MCF 10A (cell line): ENCODE measurements at regions not wholly inside any gene's neighbourhood (a gene's known extent, or its start where the extent isn't known, plus 50 kb on each side); places are given as distances from the start of the nearest gene placed in this dataset.

ENCODE experiments used
- BruUV-seq: library from RNA; stranded (reverse); fragments of 400-500 nt; replicated peaks from 2 replicates; lab custom pipeline; 2021; lab: Mats Ljungman, UMichigan
- CTCF ChIA-PET: fragments of 300-600 bp; sonication (Branson Sonifier 250); formaldehyde crosslinking; extraction: SDS; loops from one replicate; lab custom pipeline; 2021; ENCODE audit warnings: antibody characterized with exemption, inconsistent platforms; lab: Yijun Ruan, JAX
- POLR2A ChIA-PET: fragments of 300-600, 350-650 bp; sonication (Branson Sonifier 250); formaldehyde crosslinking; extraction: SDS; loops from one replicate; lab custom pipeline; 2020; ENCODE audit warnings: antibody characterized with exemption, inconsistent platforms; lab: Yijun Ruan, JAX
- DNase-seq: peaks from one replicate; pipeline ENCODE4 v3.0.0-alpha.2; 2018; ENCODE audit not compliant: unreplicated experiment
- H3K27ac Mint-ChIP-seq: one replicate; pipeline ENCODE4 v1.8.0; 2022; ENCODE audit warnings: mild to moderate bottlenecking, low read depth, mixed read lengths; ENCODE audit not compliant: unreplicated experiment
- H3K27me3 Mint-ChIP-seq: one replicate; pipeline ENCODE4 v1.8.0; 2022; ENCODE audit warnings: mixed read lengths; ENCODE audit not compliant: insufficient read depth, unreplicated experiment
- H3K36me3 Mint-ChIP-seq: one replicate; pipeline ENCODE4 v1.8.0; 2022; ENCODE audit warnings: mild to moderate bottlenecking, moderate library complexity, mixed read lengths; ENCODE audit not compliant: insufficient read depth, unreplicated experiment
- H3K4me1 Mint-ChIP-seq: one replicate; pipeline ENCODE4 v1.8.0; 2022; ENCODE audit warnings: mixed read lengths; ENCODE audit not compliant: insufficient read depth, unreplicated experiment
- H3K4me3 Mint-ChIP-seq: one replicate; pipeline ENCODE4 v1.8.0; 2022; ENCODE audit warnings: mild to moderate bottlenecking, moderate library complexity, mixed read lengths; ENCODE audit not compliant: unreplicated experiment
- H3K9me3 Mint-ChIP-seq: one replicate; pipeline ENCODE4 v1.8.0; 2022; ENCODE audit warnings: mixed read lengths; ENCODE audit not compliant: unreplicated experiment
- intact Hi-C: fragments of 100-400 bp; cut with micrococcal nuclease; formaldehyde crosslinking; loops from 2 replicates; pipeline ENCODE4 v1.14.1; 2022
- TF ChIP-seq, protein P1 (sequence below): fragments of 200-600 bp; IDR thresholded peaks from one replicate; pipeline ENCODE4 v1.8.0; 2022; ENCODE audit warnings: antibody characterized with exemption, mild to moderate bottlenecking; ENCODE audit not compliant: unreplicated experiment

DNA sequence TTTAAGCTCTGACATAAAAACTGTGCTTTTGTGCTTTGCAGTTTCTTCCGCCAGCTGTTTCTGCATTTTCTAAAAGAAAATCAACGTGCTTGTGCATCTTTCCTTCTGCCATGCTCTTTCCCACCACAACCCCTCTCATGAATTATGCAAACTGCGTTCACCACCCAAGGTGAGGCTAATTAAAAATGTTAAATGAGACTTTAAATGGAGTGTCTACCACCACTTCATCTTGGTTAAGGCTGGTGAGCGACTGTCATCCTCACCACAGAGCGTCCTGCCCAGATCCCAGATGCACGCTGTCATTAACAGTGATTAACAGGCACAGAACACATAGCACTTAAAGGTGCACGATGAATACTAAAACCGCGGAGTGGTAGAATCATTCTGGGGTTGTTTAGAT is 250.5 kb upstream of the RAB6C start:
- TF ChIP-seq, protein P1, sequence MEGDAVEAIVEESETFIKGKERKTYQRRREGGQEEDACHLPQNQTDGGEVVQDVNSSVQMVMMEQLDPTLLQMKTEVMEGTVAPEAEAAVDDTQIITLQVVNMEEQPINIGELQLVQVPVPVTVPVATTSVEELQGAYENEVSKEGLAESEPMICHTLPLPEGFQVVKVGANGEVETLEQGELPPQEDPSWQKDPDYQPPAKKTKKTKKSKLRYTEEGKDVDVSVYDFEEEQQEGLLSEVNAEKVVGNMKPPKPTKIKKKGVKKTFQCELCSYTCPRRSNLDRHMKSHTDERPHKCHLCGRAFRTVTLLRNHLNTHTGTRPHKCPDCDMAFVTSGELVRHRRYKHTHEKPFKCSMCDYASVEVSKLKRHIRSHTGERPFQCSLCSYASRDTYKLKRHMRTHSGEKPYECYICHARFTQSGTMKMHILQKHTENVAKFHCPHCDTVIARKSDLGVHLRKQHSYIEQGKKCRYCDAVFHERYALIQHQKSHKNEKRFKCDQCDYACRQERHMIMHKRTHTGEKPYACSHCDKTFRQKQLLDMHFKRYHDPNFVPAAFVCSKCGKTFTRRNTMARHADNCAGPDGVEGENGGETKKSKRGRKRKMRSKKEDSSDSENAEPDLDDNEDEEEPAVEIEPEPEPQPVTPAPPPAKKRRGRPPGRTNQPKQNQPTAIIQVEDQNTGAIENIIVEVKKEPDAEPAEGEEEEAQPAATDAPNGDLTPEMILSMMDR, result no peak
- Mint-ChIP-seq H3K4me3 (no peak overlapping the region), H3K4me1 (no peaks in the 10 kb centered on the region), H3K9me3 (peaks cover 17% of the 10 kb centered on the region), H3K36me3 (no peaks in the 10 kb centered on the region), H3K27me3 (no peaks in the 10 kb centered on the region), H3K27ac (no peak overlapping the region)
- ChIA-PET POLR2A (no interaction called here), CTCF (no interaction called here)
- intact Hi-C loops, result no loop called here
- no TSS peak for BruUV-seq
- DNase-seq, result no peak

GRCh38 chr2:129729646-129730045 is 249.8 kb upstream of the RAB6C start:
- no peaks in the 10 kb centered on the region for H3K4me1 Mint-ChIP-seq
- no peak overlapping the region for H3K4me3 Mint-ChIP-seq
- no peaks in the 10 kb centered on the region for H3K36me3 Mint-ChIP-seq

DNA sequence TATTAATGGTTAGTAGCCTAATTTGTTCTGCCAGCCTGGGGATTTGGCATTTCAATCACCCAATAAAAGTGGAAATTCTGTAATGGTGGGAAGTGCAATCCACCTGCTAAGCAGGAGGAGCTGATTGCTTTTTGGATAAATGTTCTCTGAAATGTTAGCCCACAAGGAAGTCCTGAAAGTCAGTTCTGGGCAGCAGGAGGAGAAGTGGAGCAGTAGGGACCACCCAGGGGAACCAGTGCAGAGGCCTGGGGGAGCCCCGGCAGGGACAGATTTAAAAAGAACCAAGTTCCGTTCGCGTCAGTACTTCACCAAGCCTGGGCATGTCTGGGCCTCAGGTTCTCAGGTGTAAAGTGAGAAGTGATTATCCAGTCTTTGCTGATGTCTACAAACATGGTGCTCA is 248.5 kb upstream of the RAB6C start:
- Mint-ChIP-seq H3K4me3 (no peak overlapping the region), H3K27me3 (no peaks in the 10 kb centered on the region), H3K27ac (no peak overlapping the region), H3K4me1 (no peaks in the 10 kb centered on the region), H3K36me3 (no peaks in the 10 kb centered on the region), H3K9me3 (peaks cover 17% of the 10 kb centered on the region)
- TF ChIP-seq, protein P1, result no peak
- no peak for DNase-seq
- POLR2A ChIA-PET, result interaction anchor here (0.8 kb wide), 1 partner anchor 109 kb away, joined by 3 read pairs; no protein-coding TSS in a partner anchor
- no TSS peak for BruUV-seq
- CTCF ChIA-PET, result no interaction called here
- intact Hi-C loops, result no loop called here

More at GRCh38 chr2:129729646-129730045, 249.8 kb upstream of the RAB6C start:
- ChIA-PET CTCF (interaction anchor here (0.6 to 1.0 kb wide), 2 partner anchors 18 to 102 kb away, joined by 3 to 5 read pairs; no protein-coding TSS in a partner anchor), POLR2A (no interaction called here)
- no peaks in the 10 kb centered on the region for H3K27me3 Mint-ChIP-seq
- intact Hi-C loops, result no loop called here
- peaks cover 17% of the 10 kb centered on the region for H3K9me3 Mint-ChIP-seq
- BruUV-seq, result no TSS peak
- no peak overlapping the region for H3K27ac Mint-ChIP-seq
- DNase-seq, result no peak
- TF ChIP-seq, protein P1, result no peak

GRCh38 chr2:129731907-129732629 is 247.4 kb upstream of the RAB6C start:
- ChIA-PET CTCF (interaction anchor here (0.6 kb wide), 2 partner anchors 83 to 91 kb away, joined by 3 read pairs; no protein-coding TSS in a partner anchor), POLR2A (no interaction called here)
- Mint-ChIP-seq H3K27ac (no peak overlapping the region), H3K9me3 (peaks cover 13% of the 10 kb centered on the region), H3K27me3 (no peaks in the 10 kb centered on the region), H3K36me3 (no peaks in the 10 kb centered on the region), H3K4me3 (no peak overlapping the region), H3K4me1 (no peaks in the 10 kb centered on the region)
- no peak for DNase-seq
- TF ChIP-seq, protein P1, result no peak
- BruUV-seq, result no TSS peak
- intact Hi-C loops, result no loop called here
